ENCODE measurements at regions not wholly inside any gene's neighbourhood (a gene's known extent, or its start where the extent isn't known, plus 50 kb on each side); places are given as distances from the start of the nearest gene placed in this dataset.

GRCh38 chr22:23466351-23466750 is 113.7 kb downstream of the IGLL1 start:
- CTCF ChIA-PET (ENCODE audit: partially characterized antibody) = interaction anchor here (1.1 kb wide), 1 partner anchor 81 kb away, joined by 3 read pairs; no protein-coding TSS in a partner anchor
- Histone ChIP-seq H4K8ac (ENCODE audit: extremely low read depth, insufficient read depth, low read length) (no peak overlapping the region; the same call in 1 of the 2 replicates), H2BK20ac (ENCODE audit: low read length) (no peak overlapping the region)

More at GRCh38 chr22:23466351-23466750, 113.7 kb downstream of the IGLL1 start:
- FAIRE-seq (no peak), DNase-seq (ENCODE audit: low read depth in 1 of 2, low spot score in 2 of 2) (no peak)
- H3K79me1 ChIP-seq (ENCODE audit: low read depth, low read length) = no peaks in the 10 kb centered on the region
- H4K91ac ChIP-seq (replicated peaks; ENCODE audit: insufficient read length, low read length) = no peak overlapping the region
- H3K56ac ChIP-seq (replicated peaks; ENCODE audit: insufficient read length, low read depth, low read length) = no peak overlapping the region
- no peak overlapping the region for H2AK5ac ChIP-seq (ENCODE audit: low read depth, low read length)
- TF ChIP-seq ZNF274 (IDR thresholded peaks at IDR 0.05; ENCODE audit: borderline replicate concordance, extremely low read depth, low read length) = no peak
- TF ChIP-seq, protein P1, sequence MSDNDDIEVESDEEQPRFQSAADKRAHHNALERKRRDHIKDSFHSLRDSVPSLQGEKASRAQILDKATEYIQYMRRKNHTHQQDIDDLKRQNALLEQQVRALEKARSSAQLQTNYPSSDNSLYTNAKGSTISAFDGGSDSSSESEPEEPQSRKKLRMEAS (IDR thresholded peaks at IDR 0.05) = no peak
- no peak for TF ChIP-seq POU5F1 (IDR thresholded peaks at IDR 0.05; ENCODE audit: low read depth, low read length)
- no peak overlapping the region for H3K27ac ChIP-seq (ENCODE audit: low read depth, low read length)
- no peaks in the 10 kb centered on the region for H3K4me1 ChIP-seq (replicated peaks in 1 of 4; ENCODE audit: control insufficient read depth in 3 of 4, insufficient read depth in 4 of 4, low read length in 3 of 4)
- H3K4ac ChIP-seq (replicated peaks; ENCODE audit: insufficient read length, low read depth, low read length) = no peak overlapping the region
- POLR2A ChIA-PET (ENCODE audit: partially characterized antibody) = no interaction called here
- no peaks in the 10 kb centered on the region for H3K9me3 ChIP-seq (ENCODE audit: insufficient read depth in 2 of 2, low read depth in 1 of 2, low read length in 1 of 2)
- H2AFZ ChIP-seq (ENCODE audit: low read length) = no peak overlapping the region
- no peak overlapping the region for H2BK15ac ChIP-seq (ENCODE audit: low read length)
- H4K20me1 ChIP-seq (replicated peaks in 1 of 2; ENCODE audit: control insufficient read depth in 1 of 2, insufficient read depth in 2 of 2, low read length in 2 of 2) = no peaks in the 10 kb centered on the region
- no peak overlapping the region for H3K9ac ChIP-seq (replicated peaks in 1 of 4; ENCODE audit: extremely low read depth in 1 of 4, low read depth in 3 of 4, low read length in 3 of 4)
- no peak overlapping the region for H3K14ac ChIP-seq (ENCODE audit: insufficient read length)
- H3K23me2 ChIP-seq (ENCODE audit: low read depth, low read length) = no peaks in the 10 kb centered on the region
- H3K79me2 ChIP-seq (ENCODE audit: control insufficient read depth in 1 of 2, insufficient read depth in 2 of 2, low read length in 2 of 2) = no peaks in the 10 kb centered on the region
- no peak overlapping the region for H3K23ac ChIP-seq (ENCODE audit: insufficient read length)
- no peak overlapping the region for H3K18ac ChIP-seq (ENCODE audit: extremely low read depth, low read length)
- H3K4me3 ChIP-seq (ENCODE audit: extremely low read depth in 1 of 4, insufficient read depth in 2 of 4, low read depth in 3 of 4, low read length in 4 of 4) = no peak overlapping the region
- H3K36me3 ChIP-seq (ENCODE audit: control insufficient read depth in 2 of 4, insufficient read depth in 4 of 4, low read length in 3 of 4) = no peaks in the 10 kb centered on the region
- H3K4me2 ChIP-seq (ENCODE audit: insufficient read depth in 1 of 2, low read depth in 2 of 2, low read length in 2 of 2) = no peak overlapping the region
- H2BK5ac ChIP-seq (ENCODE audit: low read depth, low read length) = no peak overlapping the region
- WGBS, 2 experiments (ENCODE audit: extremely low coverage in 1 of 2, insufficient coverage in 1 of 2, insufficient read length in 1 of 2, insufficient replicate concordance in 2 of 2, low coverage in 1 of 2, low lambda C conversion rate in 2 of 2, missing lambda C conversion rate in 1 of 2) = 100% methylated on average over 7 of the region's 7 CpGs; no CpG with 5 or more reads in 1 of the 2 experiments
- H3K27me3 ChIP-seq (replicated peaks in 1 of 4; ENCODE audit: control insufficient read depth in 3 of 4, extremely low read depth in 1 of 4, insufficient read depth in 3 of 4, low read length in 3 of 4) = no peaks in the 10 kb centered on the region; a peak in 1 of 7 replicates
- no peak overlapping the region for H4K5ac ChIP-seq (ENCODE audit: insufficient read length, low read depth, low read length)
- H2BK12ac ChIP-seq (ENCODE audit: low read depth, low read length) = no peak overlapping the region
- H2BK120ac ChIP-seq (replicated peaks; ENCODE audit: low read depth, low read length) = no peak overlapping the region

Data from H1 (cell line).